Lower lobe of right lung (tissue), 2 donors: ENCODE measurements at regions not wholly inside any gene's neighbourhood (a gene's known extent, or its start where the extent isn't known, plus 50 kb on each side); places are given as distances from the start of the nearest gene placed in this dataset.

Source experiments
- ATAC-seq, 2 donors: fragments of 200-7000 bp; cut with Tn5 transposase; one replicate each; pipeline ENCODE4 v1.9.1; 2020 to 2022; ENCODE audit warnings: mild to moderate bottlenecking in 2 of 2, moderate library complexity in 2 of 2
- DNase-seq: peaks from one replicate; pipeline ENCODE4 v3.0.0-alpha.2; 2020
- H3K27ac ChIP-seq: fragments of 200-600 bp; one replicate; pipeline ENCODE4 v1.8.0; 2022
- H3K27me3 ChIP-seq: fragments of 200-600 bp; one replicate; pipeline ENCODE4 v1.8.0; 2022; ENCODE audit warnings: low read depth
- H3K36me3 ChIP-seq: fragments of 200-600 bp; one replicate; pipeline ENCODE4 v1.8.0; 2022; ENCODE audit warnings: mild to moderate bottlenecking
- H3K4me1 ChIP-seq: fragments of 200-600 bp; one replicate; pipeline ENCODE4 v1.8.0; 2022
- H3K4me3 ChIP-seq: fragments of 200-600 bp; one replicate; pipeline ENCODE4 v1.8.0; 2022; ENCODE audit warnings: mild to moderate bottlenecking
- H3K9me3 ChIP-seq: fragments of 200-600 bp; one replicate; pipeline ENCODE4 v1.8.0; 2022
- intact Hi-C: fragments of 100-400 bp; cut with DNase I; formaldehyde crosslinking; loops from one replicate; pipeline ENCODE4 v1.11.0; 2022
- TF ChIP-seq, protein P1 (sequence below): fragments of 200-600 bp; IDR thresholded peaks from one replicate; pipeline ENCODE4 v1.8.0; 2022; ENCODE audit warnings: antibody characterized with exemption, mild to moderate bottlenecking
- donor health status: DM: no; HTN: yes; CAD: no; lungs with severe emphysema.

DNA sequence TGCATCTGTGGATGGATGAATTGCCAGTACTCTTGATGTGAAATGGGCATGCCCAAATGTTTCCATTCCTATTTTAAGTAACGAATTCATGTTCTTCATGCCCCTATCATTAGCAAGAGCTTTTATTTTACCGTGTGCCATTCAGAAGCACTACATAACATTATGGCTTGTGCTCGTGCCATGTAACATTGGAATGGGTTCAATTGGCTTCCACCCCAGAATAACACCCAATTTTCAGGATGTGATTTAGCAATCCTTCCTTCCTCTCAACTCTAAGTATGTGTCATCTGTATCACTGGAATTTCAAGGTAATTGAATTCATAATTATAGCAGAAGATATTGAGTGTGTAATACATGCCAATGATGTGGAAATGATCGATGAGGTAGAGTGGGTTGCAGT lies 145.8 kb upstream of the TMPO start:
- Histone ChIP-seq H3K27me3 (no peaks in the 10 kb centered on the region), H3K36me3 (no peaks in the 10 kb centered on the region), H3K4me1 (no peaks in the 10 kb centered on the region), H3K9me3 (no peaks in the 10 kb centered on the region), H3K27ac (no peak overlapping the region), H3K4me3 (no peak overlapping the region)
- ATAC-seq: no peak
- intact Hi-C loops: no loop called here
- DNase-seq: no peak
- TF ChIP-seq, protein P1, sequence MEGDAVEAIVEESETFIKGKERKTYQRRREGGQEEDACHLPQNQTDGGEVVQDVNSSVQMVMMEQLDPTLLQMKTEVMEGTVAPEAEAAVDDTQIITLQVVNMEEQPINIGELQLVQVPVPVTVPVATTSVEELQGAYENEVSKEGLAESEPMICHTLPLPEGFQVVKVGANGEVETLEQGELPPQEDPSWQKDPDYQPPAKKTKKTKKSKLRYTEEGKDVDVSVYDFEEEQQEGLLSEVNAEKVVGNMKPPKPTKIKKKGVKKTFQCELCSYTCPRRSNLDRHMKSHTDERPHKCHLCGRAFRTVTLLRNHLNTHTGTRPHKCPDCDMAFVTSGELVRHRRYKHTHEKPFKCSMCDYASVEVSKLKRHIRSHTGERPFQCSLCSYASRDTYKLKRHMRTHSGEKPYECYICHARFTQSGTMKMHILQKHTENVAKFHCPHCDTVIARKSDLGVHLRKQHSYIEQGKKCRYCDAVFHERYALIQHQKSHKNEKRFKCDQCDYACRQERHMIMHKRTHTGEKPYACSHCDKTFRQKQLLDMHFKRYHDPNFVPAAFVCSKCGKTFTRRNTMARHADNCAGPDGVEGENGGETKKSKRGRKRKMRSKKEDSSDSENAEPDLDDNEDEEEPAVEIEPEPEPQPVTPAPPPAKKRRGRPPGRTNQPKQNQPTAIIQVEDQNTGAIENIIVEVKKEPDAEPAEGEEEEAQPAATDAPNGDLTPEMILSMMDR: no peak

DNA sequence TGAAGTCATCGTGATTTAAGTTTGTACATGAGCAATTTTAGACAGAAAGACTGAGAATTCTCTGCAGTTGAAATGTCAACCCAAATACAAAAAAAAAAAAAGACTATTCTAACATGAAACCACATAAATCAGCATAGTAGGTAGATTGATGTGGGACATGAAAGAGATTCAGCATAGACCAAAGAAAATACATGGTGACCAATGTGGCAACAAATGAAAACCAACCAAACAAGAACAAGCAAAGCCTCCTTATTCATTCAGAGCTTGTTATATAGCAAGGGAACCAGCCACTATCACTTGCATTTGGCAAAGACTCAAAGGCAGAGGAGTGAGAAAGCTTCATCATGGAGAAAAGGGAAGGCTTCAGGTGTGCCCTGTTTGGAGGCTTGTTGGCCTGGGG lies 144.4 kb upstream of the TMPO start:
- Histone ChIP-seq H3K9me3 (no peaks in the 10 kb centered on the region), H3K27ac (no peak overlapping the region), H3K27me3 (no peaks in the 10 kb centered on the region), H3K36me3 (no peaks in the 10 kb centered on the region), H3K4me3 (no peak overlapping the region), H3K4me1 (no peaks in the 10 kb centered on the region)
- TF ChIP-seq, protein P1: no peak
- ATAC-seq (no peak), DNase-seq (no peak)
- intact Hi-C loops: no loop called here

DNA sequence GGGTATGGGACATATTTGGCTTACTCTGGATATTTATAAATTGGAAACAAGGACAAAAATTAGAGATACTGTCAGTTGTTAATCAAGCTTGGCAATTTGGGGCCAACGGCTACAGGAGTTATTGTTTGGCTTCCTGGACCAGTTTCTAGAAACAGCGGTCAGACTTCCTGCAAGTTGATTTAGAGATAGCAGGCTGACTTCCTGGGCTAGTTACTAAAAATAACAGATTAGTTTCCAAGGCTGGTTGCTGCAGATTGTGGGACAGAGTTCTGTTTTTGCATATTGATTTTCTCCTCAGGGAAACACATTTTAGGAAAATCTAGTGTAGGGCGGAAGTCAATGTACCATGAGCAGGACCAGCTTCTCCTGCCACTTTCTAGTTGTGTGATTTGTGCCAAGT lies 144.0 kb upstream of the TMPO start:
- TF ChIP-seq, protein P1: no peak
- Histone ChIP-seq H3K27me3 (no peaks in the 10 kb centered on the region), H3K9me3 (no peaks in the 10 kb centered on the region), H3K27ac (no peak overlapping the region), H3K4me1 (no peaks in the 10 kb centered on the region), H3K36me3 (no peaks in the 10 kb centered on the region), H3K4me3 (no peak overlapping the region)
- DNase-seq (no peak), ATAC-seq (no peak)
- intact Hi-C loops: no loop called here

DNA sequence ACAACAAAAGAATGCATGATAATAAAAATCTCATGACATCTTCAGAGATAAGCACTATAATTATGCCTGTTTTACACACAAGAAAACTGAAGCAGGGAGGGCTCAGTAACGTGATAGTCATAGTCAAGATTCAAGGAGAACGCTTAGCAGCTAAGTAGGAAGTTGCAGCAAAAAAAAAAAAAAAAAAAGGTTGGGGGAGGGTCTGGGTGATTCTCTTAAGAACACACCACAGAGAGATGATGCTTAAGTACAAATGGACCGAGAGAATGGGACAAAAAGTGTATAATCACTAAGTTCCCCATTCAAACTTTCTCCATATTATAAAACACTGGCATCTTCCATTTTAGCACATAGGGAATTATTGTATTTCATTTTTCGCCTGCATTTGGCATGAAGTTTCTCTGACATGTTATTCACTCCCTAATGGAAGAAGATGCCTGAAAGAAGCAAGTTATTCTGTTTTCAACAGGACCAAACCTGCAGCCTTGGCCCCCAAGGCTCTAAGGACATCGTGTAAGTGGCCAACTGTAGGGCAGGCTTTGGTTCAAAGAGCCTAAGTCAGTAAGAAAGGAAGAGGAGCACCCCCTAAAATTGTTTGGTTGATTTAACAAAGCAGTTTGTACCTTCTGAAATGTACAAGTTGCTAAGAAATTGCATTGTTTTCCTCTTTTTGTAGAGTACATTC lies 142.9 kb upstream of the TMPO start:
- ATAC-seq (no peak), DNase-seq (no peak)
- H3K27me3 ChIP-seq: no peaks in the 10 kb centered on the region
- H3K4me3 ChIP-seq: no peak overlapping the region
- TF ChIP-seq, protein P1: no peak
- no peak overlapping the region for H3K27ac ChIP-seq
- H3K36me3 ChIP-seq: no peaks in the 10 kb centered on the region
- no peaks in the 10 kb centered on the region for H3K4me1 ChIP-seq
- intact Hi-C loops: no loop called here
- no peaks in the 10 kb centered on the region for H3K9me3 ChIP-seq

DNA sequence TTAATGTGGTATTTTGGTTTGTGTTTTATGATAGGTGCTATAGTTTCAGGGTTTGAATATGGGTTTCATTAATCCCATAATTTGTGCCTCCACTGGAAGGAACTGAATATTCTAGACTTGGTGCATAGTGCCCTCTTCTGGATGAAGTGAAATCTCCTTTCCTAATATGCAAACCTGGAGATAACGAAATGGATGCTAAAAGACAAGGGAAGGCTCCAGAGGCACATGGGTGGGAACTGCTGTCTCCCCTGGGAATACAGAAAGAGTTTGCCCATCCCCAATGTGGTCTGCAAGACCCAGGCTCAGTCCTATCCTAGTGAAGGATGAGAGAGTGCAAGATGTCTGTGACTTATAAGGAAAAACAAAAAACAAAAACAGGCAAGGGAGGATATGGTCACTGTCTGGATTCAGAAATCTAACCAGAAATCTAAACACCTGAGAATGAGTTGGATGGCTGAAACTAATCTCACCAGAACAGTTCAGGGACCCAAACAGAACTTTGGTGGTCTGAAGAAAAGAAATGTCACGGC lies 142.3 kb upstream of the TMPO start:
- no peaks in the 10 kb centered on the region for H3K27me3 ChIP-seq
- ATAC-seq: no peak
- H3K4me1 ChIP-seq: no peaks in the 10 kb centered on the region
- H3K9me3 ChIP-seq: no peaks in the 10 kb centered on the region
- intact Hi-C loops: no loop called here
- no peak overlapping the region for H3K27ac ChIP-seq
- H3K4me3 ChIP-seq: no peak overlapping the region
- H3K36me3 ChIP-seq: no peaks in the 10 kb centered on the region
- no peak for DNase-seq
- TF ChIP-seq, protein P1: peak; percentile 52
